ENCODE measurements at regions not wholly inside any gene's neighbourhood (a gene's known extent, or its start where the extent isn't known, plus 50 kb on each side); places are given as distances from the start of the nearest gene placed in this dataset.
A peak's percentile ranks its signal among the peaks of the same experiment; 100 is the strongest.

- Histone ChIP-seq H3K79me2 (ENCODE audit: insufficient read depth, low read length) (no peaks in the 10 kb centered on the region), H3K9me3 (replicated peaks in 1 of 2; ENCODE audit: control insufficient read depth in 1 of 2, insufficient read depth in 1 of 2, low read length in 2 of 2) (no peaks in the 10 kb centered on the region), H3K9ac (ENCODE audit: insufficient read depth, low read length, poor library complexity, severe bottlenecking) (no peak overlapping the region), H4K20me1 (ENCODE audit: insufficient read depth, low read length) (no peaks in the 10 kb centered on the region), H3K36me3 (replicated peaks in 1 of 2; ENCODE audit: control insufficient read depth in 1 of 2, insufficient read depth in 2 of 2, low read length in 2 of 2) (no peaks in the 10 kb centered on the region), H3K27me3 (ENCODE audit: control insufficient read depth in 2 of 2, insufficient read depth in 2 of 2, low read length in 2 of 2) (no peaks in the 10 kb centered on the region), H3K4me1 (ENCODE audit: control insufficient read depth in 1 of 2, insufficient read depth in 2 of 2, low read length in 2 of 2) (peaks cover 0 to 8% of the 10 kb centered on the region in 2 donors), H3K4me3 (replicated peaks in 1 of 3; ENCODE audit: low read depth in 2 of 3, low read length in 3 of 3) (no peak overlapping the region), H2AFZ (ENCODE audit: insufficient read depth, low read depth, low read length, poor library complexity, severe bottlenecking) (no peak overlapping the region), H3K27ac (ENCODE audit: low read depth in 1 of 2, low read length in 2 of 2) (no peak overlapping the region), H3K4me2 (replicated peaks; ENCODE audit: extremely low read depth, low read length, poor library complexity, severe bottlenecking) (no peak overlapping the region)
- WGBS (ENCODE audit: insufficient coverage) = 100% methylated on average over 1 of the region's 5 CpGs
- H3K9me3 Mint-ChIP-seq = peaks cover 0 to 4% (median 2%) of the 10 kb centered on the region in 7 donors
- no peak for TF ChIP-seq CTCF (IDR thresholded peaks at IDR 0.05)
- H3K4me1 Mint-ChIP-seq = peaks cover 14% of the 10 kb centered on the region
- no peak overlapping the region for H3K4me3 Mint-ChIP-seq
- DNase-seq = no peak
- intact Hi-C loops (cut with micrococcal nuclease) = no loop called here
- peaks cover 0 to 1% (median 0%) of the 10 kb centered on the region in 3 donors for H3K27me3 Mint-ChIP-seq (ENCODE audit: low read depth in 3 of 3)
- H3K27ac Mint-ChIP-seq = no peak overlapping the region
- H3K36me3 Mint-ChIP-seq = no peaks in the 10 kb centered on the region
These were observed 112.1 kb upstream of the TMEM170B start for GRCh38 chr6:11425431-11425871.

- H3K27ac Mint-ChIP-seq = no peak overlapping the region
- peaks cover 0 to 1% (median 0%) of the 10 kb centered on the region in 3 donors for H3K27me3 Mint-ChIP-seq (ENCODE audit: low read depth in 3 of 3)
- Histone ChIP-seq H3K79me2 (ENCODE audit: insufficient read depth, low read length) (no peaks in the 10 kb centered on the region), H2AFZ (ENCODE audit: insufficient read depth, low read depth, low read length, poor library complexity, severe bottlenecking) (no peak overlapping the region), H3K27me3 (ENCODE audit: control insufficient read depth in 2 of 2, insufficient read depth in 2 of 2, low read length in 2 of 2) (no peaks in the 10 kb centered on the region), H3K9me3 (replicated peaks in 1 of 2; ENCODE audit: control insufficient read depth in 1 of 2, insufficient read depth in 1 of 2, low read length in 2 of 2) (no peaks in the 10 kb centered on the region), H3K4me3 (replicated peaks in 1 of 3; ENCODE audit: low read depth in 2 of 3, low read length in 3 of 3) (no peak overlapping the region), H3K27ac (ENCODE audit: low read depth in 1 of 2, low read length in 2 of 2) (no peak overlapping the region), H3K4me1 (ENCODE audit: control insufficient read depth in 1 of 2, insufficient read depth in 2 of 2, low read length in 2 of 2) (peaks cover 0 to 8% of the 10 kb centered on the region in 2 donors), H3K4me2 (replicated peaks; ENCODE audit: extremely low read depth, low read length, poor library complexity, severe bottlenecking) (no peak overlapping the region), H3K36me3 (replicated peaks in 1 of 2; ENCODE audit: control insufficient read depth in 1 of 2, insufficient read depth in 2 of 2, low read length in 2 of 2) (no peaks in the 10 kb centered on the region), H4K20me1 (ENCODE audit: insufficient read depth, low read length) (no peaks in the 10 kb centered on the region), H3K9ac (ENCODE audit: insufficient read depth, low read length, poor library complexity, severe bottlenecking) (no peak overlapping the region)
- peak in 1 of 3 donors; percentile 26 for DNase-seq
- 50% methylated on average over 2 of the region's 4 CpGs for WGBS (ENCODE audit: insufficient coverage)
- H3K4me3 Mint-ChIP-seq = no peak overlapping the region
- no peak for TF ChIP-seq CTCF (IDR thresholded peaks at IDR 0.05)
- intact Hi-C loops (cut with micrococcal nuclease) = no loop called here
- H3K36me3 Mint-ChIP-seq = no peaks in the 10 kb centered on the region
- H3K4me1 Mint-ChIP-seq = peaks cover 13% of the 10 kb centered on the region
- peaks cover 0 to 4% (median 2%) of the 10 kb centered on the region in 7 donors for H3K9me3 Mint-ChIP-seq
These were observed 113.0 kb upstream of the TMEM170B start for GRCh38 chr6:11424395-11425034.
